ENCODE measurements at regions not wholly inside any gene's neighbourhood (a gene's known extent, or its start where the extent isn't known, plus 50 kb on each side); places are given as distances from the start of the nearest gene placed in this dataset.
"Not testable (repeated sequence)": the region's sequence is repeated elsewhere in the genome, so short reads cannot be mapped to it uniquely, and the experiment has no call there.

DNA sequence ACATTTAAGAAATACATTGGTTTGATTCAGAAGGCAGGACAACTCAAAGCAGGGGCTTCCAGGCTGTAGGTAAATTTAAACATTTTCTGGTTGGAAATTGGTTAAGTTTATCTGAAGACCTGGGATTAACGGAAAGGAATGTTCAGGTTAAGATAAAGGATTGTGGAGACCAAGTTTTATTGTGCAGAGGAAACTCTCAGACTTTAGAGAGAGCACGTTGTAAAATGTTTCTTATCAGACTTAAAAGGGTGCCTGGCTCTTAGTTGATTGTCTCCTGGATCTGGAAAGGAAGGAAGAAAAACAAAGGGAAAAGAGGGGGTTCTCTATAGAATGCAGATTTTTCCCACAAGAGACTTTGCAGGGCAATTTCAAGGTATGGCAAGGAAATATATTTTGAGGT, 55.4 kb upstream of the EVL start:
- TF ChIP-seq, protein P1, sequence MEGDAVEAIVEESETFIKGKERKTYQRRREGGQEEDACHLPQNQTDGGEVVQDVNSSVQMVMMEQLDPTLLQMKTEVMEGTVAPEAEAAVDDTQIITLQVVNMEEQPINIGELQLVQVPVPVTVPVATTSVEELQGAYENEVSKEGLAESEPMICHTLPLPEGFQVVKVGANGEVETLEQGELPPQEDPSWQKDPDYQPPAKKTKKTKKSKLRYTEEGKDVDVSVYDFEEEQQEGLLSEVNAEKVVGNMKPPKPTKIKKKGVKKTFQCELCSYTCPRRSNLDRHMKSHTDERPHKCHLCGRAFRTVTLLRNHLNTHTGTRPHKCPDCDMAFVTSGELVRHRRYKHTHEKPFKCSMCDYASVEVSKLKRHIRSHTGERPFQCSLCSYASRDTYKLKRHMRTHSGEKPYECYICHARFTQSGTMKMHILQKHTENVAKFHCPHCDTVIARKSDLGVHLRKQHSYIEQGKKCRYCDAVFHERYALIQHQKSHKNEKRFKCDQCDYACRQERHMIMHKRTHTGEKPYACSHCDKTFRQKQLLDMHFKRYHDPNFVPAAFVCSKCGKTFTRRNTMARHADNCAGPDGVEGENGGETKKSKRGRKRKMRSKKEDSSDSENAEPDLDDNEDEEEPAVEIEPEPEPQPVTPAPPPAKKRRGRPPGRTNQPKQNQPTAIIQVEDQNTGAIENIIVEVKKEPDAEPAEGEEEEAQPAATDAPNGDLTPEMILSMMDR (IDR thresholded peaks at IDR 0.05; ENCODE audit: poor library complexity) = not testable (repeated sequence)
- TF ChIP-seq EZH2 (IDR thresholded peaks at IDR 0.05; ENCODE audit: borderline replicate concordance); EZH2phosphoT487 (IDR thresholded peaks at IDR 0.05; ENCODE audit: low read depth, severe bottlenecking, unreplicated experiment): not testable (repeated sequence)

Data from hepatocyte (in vitro differentiated cells).